Liver (tissue), 3 donors: ENCODE measurements at regions not wholly inside any gene's neighbourhood (a gene's known extent, or its start where the extent isn't known, plus 50 kb on each side); places are given as distances from the start of the nearest gene placed in this dataset.

ENCODE experiments used
- CTCF ChIP-seq: fragments of 150-350 bp; IDR thresholded peaks from 2 replicates; pipeline ENCODE4 v1.5.1; 2017; ENCODE audit warnings: improper control_type of control experiment, low read depth, low read length; ENCODE audit not compliant: missing input control
- EGR1 ChIP-seq, 2 donors: IDR thresholded peaks; 2 replicates each; pipeline ENCODE4 v1.6.1; 2016 to 2018; ENCODE audit warnings: antibody characterized with exemption in 2 of 2, low read depth in 2 of 2
- FOXA2 ChIP-seq: IDR thresholded peaks from 2 replicates; pipeline ENCODE4 v1.6.1; 2016; ENCODE audit warnings: antibody characterized with exemption
- GABPA ChIP-seq, 2 donors: IDR thresholded peaks in 1 of 2; conservative IDR thresholded peaks in 1 of 2; 2 replicates each; pipeline ENCODE4 v1.6.1; 2016; ENCODE audit warnings: antibody characterized with exemption in 2 of 2, mild to moderate bottlenecking in 1 of 2, moderate library complexity in 1 of 2
- RXRA ChIP-seq, 2 donors: IDR thresholded peaks; 2 replicates each; pipeline ENCODE4 v1.6.1; 2017 to 2018; ENCODE audit warnings: antibody characterized with exemption in 2 of 2, mild to moderate bottlenecking in 1 of 2
- SP1 ChIP-seq: IDR thresholded peaks from 2 replicates; pipeline ENCODE4 v1.6.1; 2018; ENCODE audit warnings: antibody characterized with exemption, mild to moderate bottlenecking
- donor health status: healthy.
- donor health status: healthy.

- no peak for TF ChIP-seq RXRA (IDR thresholded peaks at IDR 0.05)
- no peak for TF ChIP-seq FOXA2
- no peak for TF ChIP-seq SP1
- no peak for TF ChIP-seq CTCF
- no peak for TF ChIP-seq EGR1 (IDR thresholded peaks at IDR 0.05; ENCODE audit: low read depth in 2 of 2)
- no peak for TF ChIP-seq GABPA (IDR thresholded peaks at IDR 0.05 in 1 of 2, conservative IDR thresholded peaks at IDR 0.05 in 1 of 2)
These were observed 109.8 kb upstream of the FGF3 start for GRCh38 chr11:69928975-69929374.
